Caco-2 (cell line): ENCODE measurements at regions not wholly inside any gene's neighbourhood (a gene's known extent, or its start where the extent isn't known, plus 50 kb on each side); places are given as distances from the start of the nearest gene placed in this dataset.

ENCODE experiments used
- BruUV-seq: library from RNA; stranded (reverse); fragments of 400-500 nt; replicated peaks from 2 replicates; lab custom pipeline; 2021; lab: Mats Ljungman, UMichigan
- CTCF ChIA-PET: fragments of 300-600 bp; sonication (Branson Sonifier 250); formaldehyde crosslinking; loops from one replicate; lab custom pipeline; 2022; ENCODE audit warnings: antibody characterized with exemption; lab: Charles Lee
- POLR2A ChIA-PET: fragments of 300-600 bp; sonication (Branson Sonifier 250); formaldehyde crosslinking; loops from one replicate; lab custom pipeline; 2022; ENCODE audit warnings: antibody characterized with exemption; lab: Charles Lee
- DNase-seq, 2 experiments: peaks; one replicate each; pipeline versions ENCODE4 v3.0.0 to v3.0.0-alpha.2; 2020 to 2022
- H3K27me3 ChIP-seq: replicated peaks from 2 replicates; pipeline ENCODE4 v1.6.0; 2011; ENCODE audit warnings: low read length; ENCODE audit not compliant: control insufficient read depth, insufficient read depth
- H3K36me3 ChIP-seq: 2 replicates; pipeline ENCODE4 v1.5.1; 2011; ENCODE audit warnings: low read length; ENCODE audit not compliant: control insufficient read depth, insufficient read depth
- H3K4me1 ChIP-seq: fragments of 250-450 bp; sonication (Bioruptor Pico); 2 replicates; pipeline ENCODE4 v1.5.1; 2020; ENCODE audit warnings: mild to moderate bottlenecking
- H3K4me3 ChIP-seq: 2 replicates; pipeline ENCODE4 v1.5.1; 2011; ENCODE audit warnings: low read depth, mild to moderate bottlenecking, control low read depth, low read length
- H3K9me3 ChIP-seq: fragments of 250-450 bp; sonication (Bioruptor Pico); 2 replicates; pipeline ENCODE4 v1.5.1; 2020; ENCODE audit warnings: mild to moderate bottlenecking, moderate library complexity
- H3K27ac Mint-ChIP-seq: one replicate; pipeline ENCODE4 v1.8.0; 2022; ENCODE audit warnings: mixed read lengths; ENCODE audit not compliant: unreplicated experiment
- H3K27me3 Mint-ChIP-seq: one replicate; pipeline ENCODE4 v1.8.0; 2022; ENCODE audit warnings: mixed read lengths; ENCODE audit not compliant: insufficient read depth, unreplicated experiment
- H3K36me3 Mint-ChIP-seq: one replicate; pipeline ENCODE4 v1.8.0; 2022; ENCODE audit warnings: mild to moderate bottlenecking, mixed read lengths; ENCODE audit not compliant: insufficient read depth, unreplicated experiment
- H3K4me1 Mint-ChIP-seq: one replicate; pipeline ENCODE4 v1.8.0; 2022; ENCODE audit warnings: low read depth, mixed read lengths; ENCODE audit not compliant: unreplicated experiment
- H3K4me3 Mint-ChIP-seq: one replicate; pipeline ENCODE4 v1.8.0; 2022; ENCODE audit warnings: mild to moderate bottlenecking, moderate library complexity, mixed read lengths; ENCODE audit not compliant: unreplicated experiment
- H3K9me3 Mint-ChIP-seq: one replicate; pipeline ENCODE4 v1.8.0; 2022; ENCODE audit warnings: mixed read lengths; ENCODE audit not compliant: unreplicated experiment
- intact Hi-C: fragments of 100-400 bp; cut with micrococcal nuclease; formaldehyde crosslinking; loops from one replicate; pipeline ENCODE4 v1.10.0; 2022; ENCODE audit not compliant: unreplicated experiment
- TF ChIP-seq, protein P1 (sequence below), 2 experiments: fragments of 200-600 bp in 1 of 2; IDR thresholded peaks; 1 replicate in 1 of 2; 2 replicates in 1 of 2; pipeline versions ENCODE4 v1.5.1 to v1.8.0; 2011 to 2022; ENCODE audit warnings: antibody characterized with exemption in 1 of 2, control low read depth in 1 of 2, inconsistent platforms in 1 of 2, low read depth in 1 of 2, low read length in 1 of 2, mild to moderate bottlenecking in 1 of 2, moderate library complexity in 1 of 2; ENCODE audit not compliant: insufficient read depth in 1 of 2, severe bottlenecking in 1 of 2, unreplicated experiment in 1 of 2

DNA sequence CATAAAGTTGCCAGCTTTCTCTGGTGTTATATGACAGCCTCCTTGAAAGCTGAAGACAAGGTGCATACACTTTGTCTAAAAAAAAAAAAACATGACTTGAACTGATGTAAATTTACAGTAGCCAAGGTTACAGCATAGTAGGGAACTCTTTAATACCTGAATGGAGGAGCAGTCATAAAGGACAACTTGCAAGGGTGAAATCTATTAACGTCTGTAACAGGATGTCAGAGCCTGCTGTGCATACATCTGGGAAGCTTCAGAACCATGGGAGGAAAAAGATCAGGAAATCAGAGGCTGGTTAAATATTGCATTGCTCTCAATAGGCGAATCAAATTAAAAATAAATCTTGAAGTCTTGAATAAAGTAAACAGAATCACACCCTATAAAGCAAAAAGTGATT, 484.0 kb upstream of the CTSO start:
- ChIA-PET CTCF (no interaction called here), POLR2A (no interaction called here)
- no peaks in the 10 kb centered on the region for H3K9me3 Mint-ChIP-seq
- TF ChIP-seq, protein P1, sequence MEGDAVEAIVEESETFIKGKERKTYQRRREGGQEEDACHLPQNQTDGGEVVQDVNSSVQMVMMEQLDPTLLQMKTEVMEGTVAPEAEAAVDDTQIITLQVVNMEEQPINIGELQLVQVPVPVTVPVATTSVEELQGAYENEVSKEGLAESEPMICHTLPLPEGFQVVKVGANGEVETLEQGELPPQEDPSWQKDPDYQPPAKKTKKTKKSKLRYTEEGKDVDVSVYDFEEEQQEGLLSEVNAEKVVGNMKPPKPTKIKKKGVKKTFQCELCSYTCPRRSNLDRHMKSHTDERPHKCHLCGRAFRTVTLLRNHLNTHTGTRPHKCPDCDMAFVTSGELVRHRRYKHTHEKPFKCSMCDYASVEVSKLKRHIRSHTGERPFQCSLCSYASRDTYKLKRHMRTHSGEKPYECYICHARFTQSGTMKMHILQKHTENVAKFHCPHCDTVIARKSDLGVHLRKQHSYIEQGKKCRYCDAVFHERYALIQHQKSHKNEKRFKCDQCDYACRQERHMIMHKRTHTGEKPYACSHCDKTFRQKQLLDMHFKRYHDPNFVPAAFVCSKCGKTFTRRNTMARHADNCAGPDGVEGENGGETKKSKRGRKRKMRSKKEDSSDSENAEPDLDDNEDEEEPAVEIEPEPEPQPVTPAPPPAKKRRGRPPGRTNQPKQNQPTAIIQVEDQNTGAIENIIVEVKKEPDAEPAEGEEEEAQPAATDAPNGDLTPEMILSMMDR (IDR thresholded peaks at IDR 0.05; ENCODE audit: insufficient read depth in 1 of 2, low read depth in 1 of 2, low read length in 1 of 2, severe bottlenecking in 1 of 2, unreplicated experiment in 1 of 2) = no peak
- BruUV-seq = no TSS peak
- Histone ChIP-seq H3K36me3 (no peaks in the 10 kb centered on the region), H3K4me3 (no peak overlapping the region), H3K4me1 (no peaks in the 10 kb centered on the region), H3K27me3 (no peaks in the 10 kb centered on the region), H3K9me3 (no peaks in the 10 kb centered on the region)
- no peaks in the 10 kb centered on the region for H3K36me3 Mint-ChIP-seq
- H3K4me1 Mint-ChIP-seq = peaks cover 4% of the 10 kb centered on the region
- intact Hi-C loops = no loop called here
- H3K4me3 Mint-ChIP-seq = no peak overlapping the region
- DNase-seq = no peak
- H3K27ac Mint-ChIP-seq = no peak overlapping the region
- H3K27me3 Mint-ChIP-seq = no peaks in the 10 kb centered on the region

DNA sequence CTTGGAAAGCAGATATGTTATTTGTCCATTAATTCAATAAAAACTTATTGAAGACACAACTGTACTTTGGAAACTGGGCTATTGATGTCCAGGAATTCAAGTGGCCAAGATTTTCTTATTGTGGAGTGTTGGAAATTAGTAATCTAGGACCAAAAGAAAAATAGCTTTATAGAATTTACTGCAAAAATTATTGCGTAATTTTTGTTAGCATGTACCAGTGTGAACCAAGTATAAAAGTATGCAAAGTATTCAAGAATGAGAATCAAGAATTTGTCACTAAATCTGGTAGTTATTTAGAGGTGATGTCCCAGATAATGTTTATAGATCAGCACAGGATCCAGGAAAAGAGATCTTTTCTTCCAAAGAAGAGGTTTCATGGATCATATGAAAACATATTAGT, 468.9 kb upstream of the CTSO start:
- Histone ChIP-seq H3K27me3 (no peaks in the 10 kb centered on the region), H3K4me3 (no peak overlapping the region), H3K9me3 (peaks cover 10% of the 10 kb centered on the region; the same call in 1 of the 2 replicates), H3K4me1 (peaks cover 19% of the 10 kb centered on the region), H3K36me3 (no peaks in the 10 kb centered on the region)
- Mint-ChIP-seq H3K27me3 (no peaks in the 10 kb centered on the region), H3K36me3 (no peaks in the 10 kb centered on the region), H3K27ac (no peak overlapping the region), H3K4me3 (no peak overlapping the region), H3K4me1 (no peaks in the 10 kb centered on the region), H3K9me3 (peaks cover 14% of the 10 kb centered on the region)
- TF ChIP-seq, protein P1 (IDR thresholded peaks at IDR 0.05; ENCODE audit: insufficient read depth in 1 of 2, low read depth in 1 of 2, low read length in 1 of 2, severe bottlenecking in 1 of 2, unreplicated experiment in 1 of 2) = no peak
- intact Hi-C loops = no loop called here
- no peak for DNase-seq
- CTCF ChIA-PET = no interaction called here
- POLR2A ChIA-PET = no interaction called here
- BruUV-seq = no TSS peak

DNA sequence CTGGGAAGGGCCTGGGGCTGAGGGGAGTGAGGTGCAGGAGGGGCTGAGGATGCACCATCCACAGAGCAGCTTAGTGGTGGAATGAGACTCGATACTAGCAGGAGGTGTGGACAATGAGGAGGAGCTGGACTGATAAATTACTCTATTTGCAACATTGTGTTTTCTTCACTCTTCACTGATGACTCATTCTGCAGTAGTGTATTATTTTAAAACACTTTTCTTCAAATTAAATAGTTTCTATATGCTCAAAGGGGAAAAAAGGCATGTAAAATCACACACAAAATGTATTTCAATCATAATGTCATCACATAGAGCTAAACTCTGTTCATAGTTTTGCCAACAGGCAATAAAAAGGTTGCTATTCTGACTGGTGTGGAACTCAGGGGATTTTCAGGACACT, 467.0 kb upstream of the CTSO start:
- H3K4me3 Mint-ChIP-seq = no peak overlapping the region
- H3K4me1 Mint-ChIP-seq = no peaks in the 10 kb centered on the region
- CTCF ChIA-PET = no interaction called here
- Histone ChIP-seq H3K36me3 (no peaks in the 10 kb centered on the region), H3K4me3 (no peak overlapping the region), H3K4me1 (peaks cover 19% of the 10 kb centered on the region), H3K27me3 (no peaks in the 10 kb centered on the region), H3K9me3 (peaks cover 10% of the 10 kb centered on the region; the same call in 1 of the 2 replicates)
- DNase-seq = no peak
- peaks cover 22% of the 10 kb centered on the region for H3K9me3 Mint-ChIP-seq
- POLR2A ChIA-PET = no interaction called here
- TF ChIP-seq, protein P1 (IDR thresholded peaks at IDR 0.05; ENCODE audit: insufficient read depth in 1 of 2, low read depth in 1 of 2, low read length in 1 of 2, severe bottlenecking in 1 of 2, unreplicated experiment in 1 of 2) = no peak
- intact Hi-C loops = no loop called here
- no peak overlapping the region for H3K27ac Mint-ChIP-seq
- BruUV-seq = no TSS peak
- no peaks in the 10 kb centered on the region for H3K36me3 Mint-ChIP-seq
- H3K27me3 Mint-ChIP-seq = no peaks in the 10 kb centered on the region
